Natural killer cell (primary cell): ENCODE measurements at regions not wholly inside any gene's neighbourhood (a gene's known extent, or its start where the extent isn't known, plus 50 kb on each side); places are given as distances from the start of the nearest gene placed in this dataset.

Source experiments
- ATAC-seq, 3 donors: fragments of 150-1000 bp in 2 of 3; fragments of 200-7000 bp in 1 of 3; cut with Tn5 transposase; 1 replicate in 1 of 3; 2 replicates in 2 of 3; pipeline ENCODE4 v1.10.0; 2021; ENCODE audit warnings: mild to moderate bottlenecking in 2 of 3, moderate library complexity in 2 of 3
- DNase-seq, 2 donors: peaks; one replicate each; pipeline versions ENCODE4 v3.0.0 to v3.0.0-alpha.2; 2013 to 2021; ENCODE audit warnings: mixed read lengths in 1 of 2
- H3K27ac ChIP-seq: one replicate; pipeline ENCODE4 v1.5.1; 2013; ENCODE audit warnings: mild to moderate bottlenecking, low read length
- H3K27me3 ChIP-seq: one replicate; pipeline ENCODE4 v1.6.1; 2013; ENCODE audit warnings: low read length; ENCODE audit not compliant: control insufficient read depth, insufficient read depth
- H3K36me3 ChIP-seq: one replicate; pipeline ENCODE4 v1.6.1; 2013; ENCODE audit warnings: low read length; ENCODE audit not compliant: control insufficient read depth, insufficient read depth
- H3K4me1 ChIP-seq: one replicate; pipeline ENCODE4 v1.6.1; 2013; ENCODE audit warnings: low read length; ENCODE audit not compliant: control insufficient read depth, insufficient read depth
- H3K4me3 ChIP-seq: one replicate; pipeline ENCODE4 v1.5.1; 2013; ENCODE audit warnings: low read length
- H3K9me3 ChIP-seq: one replicate; pipeline ENCODE4 v1.6.1; 2013; ENCODE audit warnings: low read length; ENCODE audit not compliant: control insufficient read depth, insufficient read depth
- H3K27ac Mint-ChIP-seq, 2 donors: one replicate each; pipeline ENCODE4 v1.8.0; 2022; ENCODE audit warnings: mild to moderate bottlenecking in 2 of 2, mixed read lengths in 2 of 2, moderate library complexity in 1 of 2
- H3K27me3 Mint-ChIP-seq, 2 donors: one replicate each; pipeline ENCODE4 v1.8.0; 2022; ENCODE audit warnings: low read depth in 2 of 2, mixed read lengths in 2 of 2
- H3K36me3 Mint-ChIP-seq: one replicate; pipeline ENCODE4 v1.8.0; 2022; ENCODE audit warnings: mixed read lengths
- H3K4me1 Mint-ChIP-seq, 2 donors: one replicate each; pipeline ENCODE4 v1.8.0; 2022; ENCODE audit warnings: mixed read lengths in 2 of 2
- H3K4me3 Mint-ChIP-seq: one replicate; pipeline ENCODE4 v1.8.0; 2022; ENCODE audit warnings: mild to moderate bottlenecking, moderate library complexity, mixed read lengths
- H3K9me3 Mint-ChIP-seq, 2 donors: one replicate each; pipeline ENCODE4 v1.8.0; 2022; ENCODE audit warnings: mixed read lengths in 2 of 2
- CTCF ChIP-seq: fragments of 200-600 bp; IDR thresholded peaks from one replicate; pipeline ENCODE4 v1.8.0; 2022; ENCODE audit warnings: antibody characterized with exemption
- WGBS: methylation state at CpG from one replicate; pipeline ENCODE4 v1.1.7; 2013; ENCODE audit warnings: missing lambda C conversion rate; ENCODE audit not compliant: insufficient coverage; 5-methylcytosine and 5-hydroxymethylcytosine counted together
- intact Hi-C: fragments of 100-400 bp; cut with micrococcal nuclease; formaldehyde crosslinking; loops from one replicate; pipeline ENCODE4 v1.14.2; 2022

GRCh38 chr11:82003671-82004515, 729.8 kb downstream of the FAM181B start:
- Histone ChIP-seq H3K4me3 (no peak overlapping the region), H3K27me3 (no peaks in the 10 kb centered on the region), H3K27ac (no peak overlapping the region), H3K4me1 (no peaks in the 10 kb centered on the region), H3K9me3 (no peaks in the 10 kb centered on the region), H3K36me3 (no peaks in the 10 kb centered on the region)
- ATAC-seq: no peak
- Mint-ChIP-seq H3K27ac (no peak overlapping the region), H3K4me3 (no peak overlapping the region), H3K9me3 (peaks cover 2% of the 10 kb centered on the region in 2 donors), H3K4me1 (no peaks in the 10 kb centered on the region), H3K36me3 (no peaks in the 10 kb centered on the region), H3K27me3 (no peaks in the 10 kb centered on the region)
- no peak for TF ChIP-seq CTCF
- intact Hi-C loops: no loop called here
- 78% methylated on average over 7 of the region's 7 CpGs for WGBS
- DNase-seq: no peak

GRCh38 chr11:82003024-82003423, 730.6 kb downstream of the FAM181B start:
- WGBS: 77% methylated on average over 8 of the region's 8 CpGs
- no peak overlapping the region for H3K4me3 Mint-ChIP-seq
- no peaks in the 10 kb centered on the region for H3K4me1 Mint-ChIP-seq
- no peaks in the 10 kb centered on the region for H3K27me3 Mint-ChIP-seq
- H3K36me3 ChIP-seq: no peaks in the 10 kb centered on the region
- ATAC-seq (no peak), DNase-seq (no peak)
- H3K9me3 ChIP-seq: no peaks in the 10 kb centered on the region
- H3K4me1 ChIP-seq: no peaks in the 10 kb centered on the region
- peaks cover 2% of the 10 kb centered on the region in 2 donors for H3K9me3 Mint-ChIP-seq
- intact Hi-C loops: no loop called here
- no peak overlapping the region for H3K27ac Mint-ChIP-seq
- H3K4me3 ChIP-seq: no peak overlapping the region
- H3K27me3 ChIP-seq: no peaks in the 10 kb centered on the region
- no peak for TF ChIP-seq CTCF
- no peak overlapping the region for H3K27ac ChIP-seq
- H3K36me3 Mint-ChIP-seq: no peaks in the 10 kb centered on the region

GRCh38 chr11:81995889-81996288, 737.8 kb downstream of the FAM181B start:
- Mint-ChIP-seq H3K27me3 (no peaks in the 10 kb centered on the region), H3K4me3 (no peak overlapping the region), H3K36me3 (no peaks in the 10 kb centered on the region), H3K27ac (no peak overlapping the region), H3K9me3 (no peaks in the 10 kb centered on the region), H3K4me1 (no peaks in the 10 kb centered on the region)
- Histone ChIP-seq H3K27me3 (no peaks in the 10 kb centered on the region), H3K4me3 (no peak overlapping the region), H3K36me3 (no peaks in the 10 kb centered on the region), H3K9me3 (no peaks in the 10 kb centered on the region), H3K4me1 (no peaks in the 10 kb centered on the region), H3K27ac (no peak overlapping the region)
- 83% methylated on average over 8 of the region's 8 CpGs for WGBS
- TF ChIP-seq CTCF: no peak
- intact Hi-C loops: no loop called here
- ATAC-seq (no peak), DNase-seq (no peak)

- Histone ChIP-seq H3K27me3 (no peaks in the 10 kb centered on the region), H3K27ac (no peak overlapping the region), H3K9me3 (no peaks in the 10 kb centered on the region), H3K4me3 (no peak overlapping the region), H3K4me1 (no peaks in the 10 kb centered on the region), H3K36me3 (no peaks in the 10 kb centered on the region)
- intact Hi-C loops: no loop called here
- no peak overlapping the region for H3K27ac Mint-ChIP-seq
- DNase-seq (no peak), ATAC-seq (no peak)
- TF ChIP-seq CTCF: no peak
- no peaks in the 10 kb centered on the region for H3K4me1 Mint-ChIP-seq
- H3K4me3 Mint-ChIP-seq: no peak overlapping the region
- no peaks in the 10 kb centered on the region for H3K36me3 Mint-ChIP-seq
- no peaks in the 10 kb centered on the region for H3K27me3 Mint-ChIP-seq
- no peaks in the 10 kb centered on the region for H3K9me3 Mint-ChIP-seq
Observed at GRCh38 chr11:81993755-81994154, 739.9 kb downstream of the FAM181B start.
